ENCODE measurements at regions not wholly inside any gene's neighbourhood (a gene's known extent, or its start where the extent isn't known, plus 50 kb on each side); places are given as distances from the start of the nearest gene placed in this dataset.

DNA sequence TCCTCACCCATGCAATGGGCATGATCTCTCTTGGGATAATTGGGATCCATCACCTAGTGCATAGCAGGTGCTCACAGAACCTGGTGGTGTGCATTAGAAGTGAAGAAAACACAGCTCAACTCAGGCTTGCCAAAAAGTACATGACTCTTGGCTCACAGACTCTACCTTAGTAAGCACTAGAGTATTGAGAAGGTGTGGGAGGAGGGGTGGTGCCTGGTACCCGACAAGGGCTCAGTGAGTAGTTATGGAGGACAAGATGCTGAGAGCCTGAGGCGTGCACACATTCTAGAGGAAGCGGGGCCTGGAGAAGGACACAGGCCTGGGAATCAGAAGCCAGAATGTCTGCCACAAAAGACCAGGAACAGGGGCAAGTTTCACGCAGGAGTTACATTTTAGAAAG lies 100.3 kb upstream of the GRIK3 start:
- intact Hi-C loops (cut with DNase I) = no loop called here
- no peak for DNase-seq
- WGBS, 3 donors = 54 to 62% (median 59%) methylated on average over 4 of the region's 4 CpGs
- Histone ChIP-seq H3K9me3 (no peaks in the 10 kb centered on the region), H3K4me1 (ENCODE audit: insufficient read depth) (no peaks in the 10 kb centered on the region), H3K36me3 (no peaks in the 10 kb centered on the region), H3K27ac (no peak overlapping the region), H3K4me3 (no peak overlapping the region), H3K27me3 (no peaks in the 10 kb centered on the region)
- TF ChIP-seq POLR2A (IDR thresholded peaks at IDR 0.05) = no peak
- TF ChIP-seq, protein P1, sequence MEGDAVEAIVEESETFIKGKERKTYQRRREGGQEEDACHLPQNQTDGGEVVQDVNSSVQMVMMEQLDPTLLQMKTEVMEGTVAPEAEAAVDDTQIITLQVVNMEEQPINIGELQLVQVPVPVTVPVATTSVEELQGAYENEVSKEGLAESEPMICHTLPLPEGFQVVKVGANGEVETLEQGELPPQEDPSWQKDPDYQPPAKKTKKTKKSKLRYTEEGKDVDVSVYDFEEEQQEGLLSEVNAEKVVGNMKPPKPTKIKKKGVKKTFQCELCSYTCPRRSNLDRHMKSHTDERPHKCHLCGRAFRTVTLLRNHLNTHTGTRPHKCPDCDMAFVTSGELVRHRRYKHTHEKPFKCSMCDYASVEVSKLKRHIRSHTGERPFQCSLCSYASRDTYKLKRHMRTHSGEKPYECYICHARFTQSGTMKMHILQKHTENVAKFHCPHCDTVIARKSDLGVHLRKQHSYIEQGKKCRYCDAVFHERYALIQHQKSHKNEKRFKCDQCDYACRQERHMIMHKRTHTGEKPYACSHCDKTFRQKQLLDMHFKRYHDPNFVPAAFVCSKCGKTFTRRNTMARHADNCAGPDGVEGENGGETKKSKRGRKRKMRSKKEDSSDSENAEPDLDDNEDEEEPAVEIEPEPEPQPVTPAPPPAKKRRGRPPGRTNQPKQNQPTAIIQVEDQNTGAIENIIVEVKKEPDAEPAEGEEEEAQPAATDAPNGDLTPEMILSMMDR (IDR thresholded peaks at IDR 0.05) = no peak
- TF ChIP-seq EP300 (IDR thresholded peaks at IDR 0.05) = no peak

DNA sequence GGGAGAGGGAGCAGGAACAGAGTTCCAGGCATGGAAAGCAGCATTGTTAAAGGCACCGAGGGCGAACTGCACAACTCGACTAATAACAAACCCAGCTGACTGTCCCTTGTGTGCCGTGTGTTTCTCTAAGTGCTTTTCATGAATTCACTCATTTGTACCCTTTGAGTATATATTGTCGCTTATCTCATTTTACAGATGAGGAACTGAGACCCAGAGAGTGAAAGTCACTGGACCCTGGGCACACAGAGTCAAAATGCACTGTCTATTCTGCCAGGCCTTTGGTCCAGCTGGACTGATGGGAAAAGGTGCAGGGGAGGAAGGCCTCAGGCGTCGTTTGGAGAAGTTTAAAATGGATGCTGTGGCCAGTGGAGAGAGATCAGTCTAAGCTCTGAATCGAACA lies 100.7 kb upstream of the GRIK3 start:
- H3K36me3 ChIP-seq = no peaks in the 10 kb centered on the region
- no peaks in the 10 kb centered on the region for H3K9me3 ChIP-seq
- H3K4me3 ChIP-seq = no peak overlapping the region
- H3K27ac ChIP-seq = no peak overlapping the region
- TF ChIP-seq, protein P1 (IDR thresholded peaks at IDR 0.05) = no peak
- TF ChIP-seq POLR2A (IDR thresholded peaks at IDR 0.05) (no peak), EP300 (IDR thresholded peaks at IDR 0.05) (no peak)
- 64 to 68% (median 65%) methylated on average over 8 of the region's 8 CpGs for WGBS, 3 donors
- no peak for DNase-seq
- intact Hi-C loops (cut with DNase I) = no loop called here
- no peaks in the 10 kb centered on the region for H3K4me1 ChIP-seq (ENCODE audit: insufficient read depth)
- H3K27me3 ChIP-seq = no peaks in the 10 kb centered on the region

DNA sequence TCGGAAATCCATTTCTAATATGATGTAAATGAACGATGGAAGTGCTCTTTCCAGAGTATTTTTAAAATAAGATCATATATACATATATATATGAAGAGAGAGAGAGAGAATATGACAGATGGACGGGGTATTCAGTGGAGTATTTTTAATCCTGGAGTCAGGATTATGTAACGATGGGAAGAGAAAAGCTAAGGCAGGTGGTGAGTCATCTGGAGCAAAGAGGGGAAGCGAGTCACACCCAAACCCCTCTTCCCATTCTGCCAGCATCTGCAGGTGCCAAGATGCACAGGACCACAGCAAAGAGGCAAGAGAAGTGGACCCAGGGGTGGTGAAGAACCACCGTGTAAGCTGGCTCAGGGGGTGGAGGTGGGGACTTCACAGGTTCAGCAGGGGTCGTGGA lies 102.7 kb upstream of the GRIK3 start:
- intact Hi-C loops (cut with DNase I) = no loop called here
- Histone ChIP-seq H3K4me1 (ENCODE audit: insufficient read depth) (no peaks in the 10 kb centered on the region), H3K27ac (no peak overlapping the region), H3K4me3 (no peak overlapping the region), H3K27me3 (no peaks in the 10 kb centered on the region), H3K36me3 (no peaks in the 10 kb centered on the region), H3K9me3 (no peaks in the 10 kb centered on the region)
- TF ChIP-seq POLR2A (IDR thresholded peaks at IDR 0.05) (no peak), EP300 (IDR thresholded peaks at IDR 0.05) (no peak)
- TF ChIP-seq, protein P1 (IDR thresholded peaks at IDR 0.05) = no peak
- no peak for DNase-seq
- 54 to 58% (median 57%) methylated on average over 7 of the region's 7 CpGs for WGBS, 3 donors

DNA sequence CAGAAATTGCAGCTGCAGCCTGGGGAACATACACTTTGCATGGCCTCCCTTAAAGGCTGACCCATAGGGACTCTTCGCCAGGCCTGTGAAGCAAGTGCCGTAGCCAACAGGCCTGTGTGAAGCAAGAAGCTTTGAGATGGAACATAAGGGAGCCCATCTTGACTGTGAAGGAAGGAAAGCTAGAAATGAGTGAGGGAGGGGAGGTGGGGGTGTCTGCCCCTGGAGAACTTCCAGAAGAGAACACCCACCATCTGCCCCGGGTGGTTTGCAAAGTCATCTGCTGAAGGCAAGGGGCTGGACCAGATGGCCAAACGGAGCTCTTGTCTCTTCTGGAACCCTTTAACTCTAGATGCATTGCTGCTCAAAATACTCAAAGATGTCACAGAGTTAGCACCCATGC lies 103.3 kb upstream of the GRIK3 start:
- intact Hi-C loops (cut with DNase I) = no loop called here
- Histone ChIP-seq H3K27ac (no peak overlapping the region), H3K36me3 (no peaks in the 10 kb centered on the region), H3K9me3 (no peaks in the 10 kb centered on the region), H3K4me1 (ENCODE audit: insufficient read depth) (no peaks in the 10 kb centered on the region), H3K27me3 (no peaks in the 10 kb centered on the region), H3K4me3 (no peak overlapping the region)
- WGBS, 3 donors = 66 to 76% (median 75%) methylated on average over 4 of the region's 4 CpGs
- no peak for DNase-seq
- no peak for TF ChIP-seq POLR2A (IDR thresholded peaks at IDR 0.05)
- TF ChIP-seq, protein P1 (IDR thresholded peaks at IDR 0.05) = no peak
- no peak for TF ChIP-seq EP300 (IDR thresholded peaks at IDR 0.05)

DNA sequence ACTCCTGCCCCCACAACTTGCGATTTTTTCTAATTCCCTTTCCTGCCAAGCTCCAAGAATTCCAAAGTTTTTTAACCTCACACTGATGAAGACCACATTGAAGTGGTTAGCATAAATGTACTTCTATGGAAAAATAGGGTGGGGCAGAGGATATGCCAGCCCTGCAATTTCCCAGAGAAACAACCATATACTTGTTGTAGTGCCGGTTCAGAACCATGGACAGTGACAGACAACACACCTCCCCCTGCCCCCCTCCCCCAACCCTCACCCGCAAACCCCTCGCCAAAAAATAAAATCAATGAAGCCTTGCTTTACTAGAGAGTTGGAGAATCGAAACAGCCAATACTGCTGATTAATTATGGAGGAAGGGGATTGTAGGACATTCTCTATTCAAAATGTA lies 109.5 kb upstream of the GRIK3 start:
- H3K4me3 ChIP-seq = no peak overlapping the region
- 25 to 30% (median 29%) methylated on average over 5 of the region's 5 CpGs for WGBS, 3 donors

More for the DNA sequence above, 109.5 kb upstream of the GRIK3 start:
- Histone ChIP-seq H3K27ac (no peak overlapping the region), H3K9me3 (no peaks in the 10 kb centered on the region), H3K4me1 (ENCODE audit: insufficient read depth) (no peaks in the 10 kb centered on the region), H3K36me3 (no peaks in the 10 kb centered on the region), H3K27me3 (no peaks in the 10 kb centered on the region)
- TF ChIP-seq, protein P1 (IDR thresholded peaks at IDR 0.05) = no peak
- no peak for TF ChIP-seq EP300 (IDR thresholded peaks at IDR 0.05)
- TF ChIP-seq POLR2A (IDR thresholded peaks at IDR 0.05) = no peak
- intact Hi-C loops (cut with DNase I) = no loop called here
- no peak for DNase-seq
